ENCODE measurements at regions not wholly inside any gene's neighbourhood (a gene's known extent, or its start where the extent isn't known, plus 50 kb on each side); places are given as distances from the start of the nearest gene placed in this dataset.

DNA sequence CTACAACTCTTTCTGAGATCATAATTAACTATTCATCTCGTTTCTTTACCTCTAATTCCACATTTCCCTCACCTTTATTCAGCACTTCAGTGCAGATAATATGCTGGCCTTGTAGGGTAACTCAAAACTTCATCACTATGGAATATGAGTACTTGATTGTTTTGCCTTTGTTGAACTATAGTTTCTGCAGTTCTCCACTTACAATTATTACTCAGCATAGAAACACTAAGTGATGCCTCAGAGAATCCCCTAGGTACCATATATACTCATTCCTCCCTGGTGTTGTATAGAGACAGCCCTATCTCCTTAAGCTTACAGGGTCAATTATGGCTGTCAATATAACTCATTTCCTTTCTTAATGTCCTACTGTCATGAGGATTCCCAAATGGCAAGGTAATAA, 380.6 kb upstream of the RBMS3 start:
- ChIA-PET CTCF (ENCODE audit: partially characterized antibody) (no interaction called here), POLR2A (ENCODE audit: partially characterized antibody) (no interaction called here)
- Histone ChIP-seq H2BK5ac (ENCODE audit: low read depth, low read length) (no peak overlapping the region), H3K27me3 (replicated peaks in 1 of 4; ENCODE audit: control insufficient read depth in 3 of 4, extremely low read depth in 1 of 4, insufficient read depth in 3 of 4, low read length in 3 of 4) (no peaks in the 10 kb centered on the region), H3K23me2 (ENCODE audit: low read depth, low read length) (no peaks in the 10 kb centered on the region), H3K4me1 (replicated peaks in 1 of 4; ENCODE audit: control insufficient read depth in 3 of 4, insufficient read depth in 4 of 4, low read length in 3 of 4) (no peaks in the 10 kb centered on the region), H4K5ac (ENCODE audit: insufficient read length, low read depth, low read length) (no peak overlapping the region), H2AFZ (ENCODE audit: low read length) (no peak overlapping the region), H3K36me3 (ENCODE audit: control insufficient read depth in 2 of 4, insufficient read depth in 4 of 4, low read length in 3 of 4) (peaks cover 0 to 3% (median 0%) of the 10 kb centered on the region in 4 experiments; a peak in 1 of 8 replicates), H3K79me2 (ENCODE audit: control insufficient read depth in 1 of 2, insufficient read depth in 2 of 2, low read length in 2 of 2) (no peaks in the 10 kb centered on the region), H3K4ac (replicated peaks; ENCODE audit: insufficient read length, low read depth, low read length) (no peak overlapping the region), H2AK5ac (ENCODE audit: low read depth, low read length) (no peak overlapping the region), H2BK15ac (ENCODE audit: low read length) (no peak overlapping the region), H3K9ac (replicated peaks in 1 of 4; ENCODE audit: extremely low read depth in 1 of 4, low read depth in 3 of 4, low read length in 3 of 4) (no peak overlapping the region), H2BK120ac (replicated peaks; ENCODE audit: low read depth, low read length) (no peak overlapping the region), H3K4me2 (ENCODE audit: insufficient read depth in 1 of 2, low read depth in 2 of 2, low read length in 2 of 2) (no peak overlapping the region), H3K4me3 (ENCODE audit: extremely low read depth in 1 of 4, insufficient read depth in 2 of 4, low read depth in 3 of 4, low read length in 4 of 4) (no peak overlapping the region), H3K27ac (ENCODE audit: low read depth, low read length) (no peak overlapping the region), H4K8ac (ENCODE audit: extremely low read depth, insufficient read depth, low read length) (no peak overlapping the region), H4K91ac (replicated peaks; ENCODE audit: insufficient read length, low read length) (no peak overlapping the region), H3K79me1 (ENCODE audit: low read depth, low read length) (no peaks in the 10 kb centered on the region), H2BK12ac (ENCODE audit: low read depth, low read length) (no peak overlapping the region), H3K56ac (replicated peaks; ENCODE audit: insufficient read length, low read depth, low read length) (no peak overlapping the region), H3K9me3 (ENCODE audit: insufficient read depth in 2 of 2, low read depth in 1 of 2, low read length in 1 of 2) (peaks cover 0 to 10% of the 10 kb centered on the region in 2 experiments; a peak in 2 of 4 replicates), H2BK20ac (ENCODE audit: low read length) (no peak overlapping the region), H3K23ac (ENCODE audit: insufficient read length) (no peak overlapping the region), H3K14ac (ENCODE audit: insufficient read length) (no peak overlapping the region), H4K20me1 (replicated peaks in 1 of 2; ENCODE audit: control insufficient read depth in 1 of 2, insufficient read depth in 2 of 2, low read length in 2 of 2) (no peaks in the 10 kb centered on the region), H3K18ac (ENCODE audit: extremely low read depth, low read length) (no peak overlapping the region)
- 78 to 100% methylated on average over 1 of the region's 1 CpG for WGBS, 2 experiments (ENCODE audit: extremely low coverage in 1 of 2, insufficient coverage in 1 of 2, insufficient read length in 1 of 2, insufficient replicate concordance in 2 of 2, low coverage in 1 of 2, low lambda C conversion rate in 2 of 2, missing lambda C conversion rate in 1 of 2)
- FAIRE-seq, result no peak
- no peak for DNase-seq (ENCODE audit: low read depth in 1 of 2, low spot score in 2 of 2)
- no peak for TF ChIP-seq TCF12 (IDR thresholded peaks at IDR 0.05; ENCODE audit: low read depth, low read length)
- no peak for TF ChIP-seq BRCA1 (IDR thresholded peaks at IDR 0.05; ENCODE audit: low read depth, low read length)
- TF ChIP-seq, protein P1, sequence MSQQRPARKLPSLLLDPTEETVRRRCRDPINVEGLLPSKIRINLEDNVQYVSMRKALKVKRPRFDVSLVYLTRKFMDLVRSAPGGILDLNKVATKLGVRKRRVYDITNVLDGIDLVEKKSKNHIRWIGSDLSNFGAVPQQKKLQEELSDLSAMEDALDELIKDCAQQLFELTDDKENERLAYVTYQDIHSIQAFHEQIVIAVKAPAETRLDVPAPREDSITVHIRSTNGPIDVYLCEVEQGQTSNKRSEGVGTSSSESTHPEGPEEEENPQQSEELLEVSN (IDR thresholded peaks at IDR 0.05), result no peak
- TF ChIP-seq RNF2 (IDR thresholded peaks at IDR 0.05; ENCODE audit: borderline replicate concordance, low read depth, low read length, missing control alignments, poor library complexity, severe bottlenecking), result no peak
- TF ChIP-seq HDAC2 (IDR thresholded peaks at IDR 0.05; ENCODE audit: borderline replicate concordance in 1 of 2, low read depth in 2 of 2, low read length in 2 of 2), result no peak
- TF ChIP-seq NANOG (IDR thresholded peaks at IDR 0.05; ENCODE audit: insufficient read depth, low read depth, low read length, poor library complexity, severe bottlenecking), result no peak
- no peak for TF ChIP-seq JUN (IDR thresholded peaks at IDR 0.05; ENCODE audit: low read depth, low read length)
- TF ChIP-seq NRF1 (IDR thresholded peaks at IDR 0.05; ENCODE audit: low read depth, low read length), result no peak
- no peak for TF ChIP-seq KDM4A (IDR thresholded peaks at IDR 0.05; ENCODE audit: low read depth, low read length, severe bottlenecking)
- TF ChIP-seq GABPA (IDR thresholded peaks at IDR 0.05; ENCODE audit: borderline replicate concordance, insufficient read depth, low read length), result no peak

Measured in H1 (cell line).